AG08396 (cell line): ENCODE measurements at regions not wholly inside any gene's neighbourhood (a gene's known extent, or its start where the extent isn't known, plus 50 kb on each side); places are given as distances from the start of the nearest gene placed in this dataset.

ENCODE experiments used
- DNase-seq: peaks from one replicate; pipeline ENCODE4 v3.0.0; 2012; ENCODE audit warnings: low spot score, mixed read lengths

GRCh38 chr1:239826211-239826610, 265.5 kb upstream of the FMN2 start:
- no peak for DNase-seq

DNA sequence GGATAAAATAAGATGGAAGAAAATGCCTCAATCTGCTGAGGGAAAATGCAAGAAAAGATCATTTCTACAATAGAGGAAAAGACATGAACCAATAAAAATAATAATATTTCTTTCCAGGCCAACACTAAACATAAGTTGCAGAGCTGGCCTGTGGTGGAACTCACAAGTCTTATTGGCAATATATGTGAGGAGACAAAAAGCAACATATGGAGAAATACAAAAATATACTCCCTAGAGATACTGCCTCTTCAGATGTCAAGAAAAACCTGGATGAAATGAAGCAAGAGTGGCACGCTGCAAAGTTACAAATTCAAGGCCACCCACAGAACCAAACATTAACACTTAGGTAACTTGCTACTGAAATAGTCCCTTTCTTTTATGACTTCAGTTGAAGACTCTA, 264.9 kb upstream of the FMN2 start:
- DNase-seq, result no peak

DNA sequence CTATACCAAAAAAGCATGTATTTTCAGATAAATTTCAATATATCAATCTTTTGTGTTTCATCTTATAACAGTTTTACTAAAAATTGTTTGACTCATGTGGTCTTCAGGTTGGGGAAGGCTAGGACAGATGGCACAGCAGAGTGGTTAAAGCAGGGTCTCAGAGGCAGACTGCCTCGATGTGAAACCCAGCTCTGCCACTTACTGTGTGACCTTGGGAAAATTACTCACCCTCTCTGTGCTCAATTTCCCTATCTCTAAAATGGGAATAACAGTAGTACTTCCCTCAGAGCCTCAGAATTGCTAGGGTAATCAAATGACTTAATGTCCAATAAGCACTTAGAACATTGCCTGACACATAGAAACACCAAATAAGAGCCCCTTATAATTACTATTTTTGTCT, 262.1 kb upstream of the FMN2 start:
- DNase-seq, result no peak

DNA sequence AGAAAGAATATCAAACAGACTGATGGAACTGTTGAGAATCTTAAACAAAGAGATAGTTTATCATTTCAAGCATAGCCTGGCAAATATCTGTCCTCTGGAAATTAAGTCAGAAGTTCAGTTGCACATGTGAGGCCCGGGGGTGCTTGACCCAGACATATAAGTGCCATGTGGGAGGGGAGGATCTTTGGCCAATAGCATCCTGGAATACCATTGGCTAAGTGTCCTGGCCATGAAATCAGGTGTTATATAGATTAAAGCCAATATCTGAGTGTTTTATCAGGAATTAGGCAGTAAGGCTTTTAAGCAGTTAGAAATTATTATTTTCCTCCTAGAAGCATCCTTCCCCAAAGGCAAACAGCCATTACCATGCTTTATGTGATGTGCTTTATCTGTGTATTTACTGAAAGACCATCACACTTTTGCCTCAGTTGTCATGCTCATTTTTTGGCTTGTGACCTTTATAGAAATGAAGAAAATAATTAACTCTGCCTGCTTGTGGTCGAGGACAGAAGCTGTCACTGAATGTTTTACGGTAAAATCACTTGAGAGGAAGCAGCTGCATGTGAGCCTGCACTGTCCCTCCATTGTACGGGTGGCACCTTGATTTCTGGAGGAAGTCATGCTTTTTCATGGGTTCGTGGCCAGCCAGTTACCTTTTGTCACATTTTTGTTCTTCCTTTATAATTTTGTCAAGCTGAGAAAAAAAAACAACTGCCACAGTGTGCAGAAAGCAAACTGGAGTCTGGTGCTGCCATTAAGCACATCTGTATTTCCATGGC, 259.9 kb upstream of the FMN2 start:
- no peak for DNase-seq

DNA sequence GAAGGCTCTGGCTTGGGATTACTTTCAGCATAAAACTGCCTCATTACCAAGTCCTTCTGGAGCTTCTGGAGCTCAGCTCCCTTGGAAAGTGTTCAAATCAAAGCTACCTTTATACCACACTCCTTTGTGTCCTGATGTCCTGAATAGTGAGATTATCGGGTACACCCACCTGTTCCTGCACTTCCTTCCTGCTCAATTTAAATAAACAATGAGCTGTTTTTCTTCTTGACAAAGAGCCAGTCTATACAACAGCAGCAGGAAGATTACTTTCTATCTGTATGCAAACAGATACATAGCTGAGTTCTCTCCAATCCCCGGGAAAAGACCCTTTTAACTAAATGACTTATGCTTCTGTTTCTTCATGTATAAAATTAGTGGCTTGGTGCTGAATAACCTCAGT, 258.0 kb upstream of the FMN2 start:
- no peak for DNase-seq

DNA sequence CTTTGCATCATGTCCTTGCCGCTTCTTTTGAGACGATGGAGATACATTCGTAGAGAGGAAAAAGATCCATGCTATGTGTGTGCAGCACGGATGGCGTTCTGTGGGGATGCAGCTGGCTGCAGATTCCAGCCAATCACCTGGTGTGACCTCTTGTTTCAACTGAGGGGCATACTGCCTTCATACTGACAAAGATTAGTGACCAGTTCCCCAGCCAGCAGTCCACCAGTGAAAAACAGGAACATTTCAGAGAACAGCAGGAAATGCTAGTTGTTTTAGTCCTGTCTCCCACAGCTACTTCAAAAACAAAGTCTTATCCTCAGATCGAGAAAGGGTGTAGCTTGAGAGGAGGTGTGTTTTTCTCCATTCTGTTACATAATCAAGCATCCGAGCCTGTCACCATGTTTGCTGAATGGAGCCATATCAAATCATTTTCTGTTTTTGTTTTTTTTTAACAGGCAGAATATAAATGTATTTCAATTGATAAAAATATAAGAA, 255.7 kb upstream of the FMN2 start:
- no peak for DNase-seq

- no peak for DNase-seq
Measured at GRCh38 chr1:239840336-239840735, 251.3 kb upstream of the FMN2 start.

GRCh38 chr1:239840790-239841189, 250.9 kb upstream of the FMN2 start:
- no peak for DNase-seq

DNA sequence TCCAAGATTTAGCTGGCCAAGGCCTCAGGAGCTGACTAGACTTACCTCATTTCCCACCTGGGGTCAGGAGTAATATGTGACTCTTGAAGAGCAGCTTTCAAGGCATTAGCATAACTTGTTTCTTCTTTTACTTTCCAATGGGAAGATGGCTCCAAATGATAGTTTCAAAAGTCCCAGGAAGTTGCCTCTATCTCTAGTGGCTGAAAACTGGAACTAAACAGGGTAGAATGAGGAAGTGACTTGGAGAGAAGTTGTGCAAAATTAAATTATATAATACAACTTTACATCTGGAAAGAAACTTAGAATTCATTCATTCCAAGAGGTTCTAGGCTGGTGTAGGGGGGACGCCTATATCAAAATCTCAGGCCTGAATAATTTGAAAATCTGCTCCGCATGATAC, 250.1 kb upstream of the FMN2 start:
- no peak for DNase-seq

GRCh38 chr1:239843541-239843940, 248.1 kb upstream of the FMN2 start:
- no peak for DNase-seq

DNA sequence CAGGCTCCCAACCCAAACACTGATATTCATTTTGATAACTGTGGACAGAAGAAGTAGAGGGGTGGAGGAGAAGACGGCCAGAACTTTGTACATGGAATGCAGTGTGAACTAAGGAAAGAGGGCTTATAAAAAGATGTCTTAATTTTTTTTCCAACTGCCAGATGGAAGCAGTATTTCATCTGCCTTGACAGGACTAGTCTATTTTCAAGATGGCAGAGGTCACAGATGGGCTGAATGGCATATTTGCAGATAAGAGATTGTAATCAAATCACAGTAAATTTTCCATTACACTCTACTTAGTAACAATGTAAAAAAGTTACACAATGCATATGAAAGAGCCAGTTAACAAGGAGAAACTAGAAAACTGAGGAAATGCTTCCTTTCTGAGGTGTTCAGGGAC, 246.8 kb upstream of the FMN2 start:
- no peak for DNase-seq

DNA sequence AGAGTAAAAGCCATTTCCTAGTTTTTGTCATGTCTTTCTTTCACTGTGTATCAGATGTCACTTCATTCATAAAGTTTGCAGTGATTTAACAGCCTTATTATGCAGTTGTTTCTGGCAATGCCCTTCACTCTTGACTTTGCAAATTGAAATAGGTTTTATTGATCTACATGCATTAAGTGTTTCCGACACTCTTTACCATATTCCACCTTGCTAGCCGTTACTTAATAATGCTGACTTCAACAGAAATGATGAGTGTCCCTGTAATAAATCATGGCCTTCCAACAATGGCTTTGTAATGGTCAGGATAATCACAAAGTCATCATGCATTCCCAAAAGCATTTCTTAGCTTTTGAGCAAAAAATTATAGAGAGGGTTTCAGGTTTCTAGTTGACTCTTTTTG, 236.8 kb upstream of the FMN2 start:
- no peak for DNase-seq

DNA sequence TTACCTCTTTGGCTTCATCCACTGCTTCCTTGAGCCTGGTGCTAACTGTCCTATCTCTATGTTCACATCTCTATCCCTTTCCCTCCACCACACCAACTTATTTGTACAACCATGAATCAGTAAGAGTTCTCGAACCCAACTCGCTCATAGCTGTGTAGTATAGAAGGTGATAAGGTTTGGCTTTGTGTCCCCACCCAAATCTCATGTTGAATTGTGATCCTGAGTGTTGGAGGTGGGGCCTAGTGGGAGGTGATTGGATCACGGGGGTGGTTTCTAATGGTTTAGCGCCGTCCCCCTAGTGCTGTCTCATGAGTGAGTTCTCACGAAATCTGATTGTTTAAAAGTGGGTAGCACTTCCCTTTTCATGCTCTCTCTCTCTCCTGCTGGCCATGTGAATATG, 235.6 kb upstream of the FMN2 start:
- DNase-seq, result no peak

- DNase-seq, result no peak
Measured at GRCh38 chr1:239856924-239857323, 234.8 kb upstream of the FMN2 start.

- no peak for DNase-seq
Measured at GRCh38 chr1:239858057-239858456, 233.6 kb upstream of the FMN2 start.

DNA sequence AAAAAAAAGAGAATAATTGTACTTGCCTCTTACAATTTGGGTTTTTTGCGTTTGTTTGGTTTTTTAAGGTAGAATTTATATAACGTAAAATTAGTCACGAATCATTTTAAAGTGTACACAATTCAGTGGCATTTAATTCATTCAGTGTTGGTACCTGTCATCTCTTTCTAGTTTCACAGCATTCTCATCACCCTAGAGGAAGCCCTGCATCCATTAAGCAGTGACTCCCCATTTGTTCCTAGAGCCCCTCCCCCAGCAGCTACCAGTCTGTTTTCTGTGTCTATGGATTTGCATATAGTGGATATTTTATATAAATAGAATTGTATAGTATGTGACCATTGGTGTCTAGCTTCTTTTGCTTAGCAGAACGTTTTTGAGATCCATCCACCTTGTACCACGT, 233.2 kb upstream of the FMN2 start:
- no peak for DNase-seq

DNA sequence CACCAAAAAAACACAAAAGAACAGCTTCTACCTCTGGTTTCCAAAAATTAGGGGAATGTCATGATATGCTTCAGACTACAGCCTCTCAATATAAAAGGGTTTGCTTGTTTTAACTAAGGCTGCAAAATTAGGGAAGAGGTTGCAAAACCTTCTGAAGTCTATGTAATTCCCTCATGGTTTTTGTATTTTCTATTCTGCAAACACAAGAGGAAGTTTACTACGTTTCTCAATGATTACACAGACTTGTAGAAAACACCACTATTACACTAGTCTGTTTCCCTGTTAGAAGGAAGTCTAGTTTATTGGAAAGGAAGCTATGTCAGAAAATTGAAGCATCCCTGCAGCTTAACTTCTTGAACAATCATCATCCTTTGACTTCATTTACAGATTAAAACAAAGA, 229.7 kb upstream of the FMN2 start:
- no peak for DNase-seq

DNA sequence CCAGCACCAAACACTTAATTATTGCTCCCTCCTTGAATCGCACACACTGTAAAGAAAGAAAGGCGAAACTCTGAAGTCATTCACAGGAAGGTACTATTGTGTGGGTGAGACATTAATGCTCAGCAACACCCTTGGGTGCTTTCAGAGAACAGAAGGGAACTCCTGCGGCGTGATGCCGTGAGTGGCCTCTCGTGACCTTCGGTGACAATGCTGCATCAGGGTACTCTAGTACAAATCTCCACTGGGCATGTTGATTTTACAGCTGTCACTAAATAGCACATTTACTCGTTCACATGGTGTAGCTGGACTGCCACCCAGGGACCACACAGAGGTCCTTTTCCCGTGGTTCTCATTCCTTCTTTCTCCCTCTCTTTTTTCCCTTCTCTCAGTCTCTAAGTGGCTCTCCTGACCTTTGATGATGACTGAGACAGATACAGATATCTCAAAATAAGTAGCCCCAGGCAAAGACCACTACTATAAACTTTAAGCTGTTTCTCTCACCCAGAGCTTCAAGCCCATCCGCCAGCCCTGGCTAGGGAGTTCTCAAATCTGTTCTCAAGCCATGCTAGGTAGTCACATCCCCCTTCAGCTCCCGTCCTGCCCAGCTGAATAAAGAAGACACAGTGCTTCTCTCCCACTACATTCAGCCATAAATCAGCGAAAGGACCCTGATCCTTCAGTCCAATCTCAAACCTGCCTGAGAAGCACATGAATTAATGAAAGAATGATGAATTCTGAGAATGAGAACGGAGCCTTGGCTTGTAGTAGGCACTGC, 223.4 kb upstream of the FMN2 start:
- DNase-seq, result no peak

DNA sequence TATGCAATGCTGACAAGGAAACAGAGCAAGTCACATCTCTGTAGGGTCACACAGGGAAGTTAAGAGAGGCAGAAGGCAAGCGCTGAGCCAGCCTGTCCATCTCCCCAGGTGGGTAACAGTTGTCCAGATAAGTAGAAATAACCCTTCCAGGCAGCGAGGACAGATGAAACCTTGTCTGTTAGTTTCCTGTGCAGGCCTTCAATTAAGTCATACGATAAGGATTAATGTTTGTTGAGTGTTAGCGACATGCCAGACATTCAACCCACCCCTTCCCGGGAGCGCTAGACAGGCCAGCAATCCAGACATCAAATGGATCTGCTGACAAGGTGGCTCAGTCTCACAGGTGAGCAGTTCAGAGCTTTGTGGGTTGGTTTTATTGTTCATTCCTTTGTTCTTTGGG, 221.5 kb upstream of the FMN2 start:
- DNase-seq, result no peak

GRCh38 chr1:239872626-239873025, 219.1 kb upstream of the FMN2 start:
- DNase-seq, result no peak

DNA sequence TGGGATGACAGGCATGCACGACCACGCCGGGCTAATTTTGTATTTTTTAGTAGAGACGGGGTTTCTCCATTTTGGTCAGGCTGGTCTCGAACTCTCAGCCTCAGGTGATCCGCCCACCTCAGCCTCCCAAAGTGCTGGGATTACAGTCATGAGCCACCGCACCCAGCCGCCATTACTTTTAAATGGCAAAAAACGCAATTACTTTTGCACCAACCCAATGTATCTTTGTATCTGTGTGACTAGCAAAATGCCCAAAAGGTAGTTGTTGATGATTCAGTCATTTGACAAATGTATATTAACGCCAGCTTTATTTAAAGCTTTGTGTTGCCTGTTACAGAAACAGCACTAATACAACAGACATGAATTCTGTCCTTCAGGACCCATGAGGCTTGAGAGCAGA, 216.9 kb upstream of the FMN2 start:
- DNase-seq, result no peak

- no peak for DNase-seq
Measured at GRCh38 chr1:239879321-239880170, 212.1 kb upstream of the FMN2 start.

DNA sequence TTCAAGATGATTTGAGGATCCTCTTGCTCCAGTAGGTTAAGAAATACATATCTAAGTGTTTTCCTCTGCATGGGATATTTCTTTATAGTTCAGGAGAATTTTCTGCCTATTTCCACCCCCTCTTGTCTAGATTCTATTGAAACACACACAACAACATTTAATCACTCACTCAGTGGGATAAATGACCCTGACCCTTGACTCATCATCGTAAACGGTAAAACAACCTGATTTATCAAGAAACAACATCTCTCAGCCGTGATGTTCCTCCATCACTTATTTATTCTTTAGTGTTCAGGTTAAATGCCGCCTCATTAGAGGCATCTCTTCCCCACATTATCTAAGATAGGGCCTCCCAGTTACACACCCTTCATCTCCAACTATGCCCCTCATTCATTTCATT, 208.7 kb upstream of the FMN2 start:
- DNase-seq, result no peak
